Neural progenitor cell (in vitro differentiated cells): ENCODE measurements at regions not wholly inside any gene's neighbourhood (a gene's known extent, or its start where the extent isn't known, plus 50 kb on each side); places are given as distances from the start of the nearest gene placed in this dataset.

Experiments used
- DNase-seq: peaks from one replicate; pipeline ENCODE4 v3.0.0-alpha.2; 2016; ENCODE audit warnings: low spot score
- H2AFZ ChIP-seq: fragments of 200-600 bp; sonication (generic); replicated peaks from 2 replicates; pipeline ENCODE4 v1.6.1; 2016; ENCODE audit warnings: antibody characterized with exemption
- H3F3A ChIP-seq: fragments of 200-600 bp; sonication (generic); 2 replicates; pipeline ENCODE4 v1.6.1; 2016; ENCODE audit warnings: antibody characterized with exemption, low read depth
- H3K27ac ChIP-seq: fragments of 200-600 bp; sonication (generic); 2 replicates; pipeline ENCODE4 v1.5.1; 2016; ENCODE audit warnings: mild to moderate bottlenecking
- H3K27me3 ChIP-seq: fragments of 200-600 bp; sonication (generic); 2 replicates; pipeline ENCODE4 v1.6.1; 2016; ENCODE audit warnings: mild to moderate bottlenecking, moderate library complexity
- H3K36me3 ChIP-seq: fragments of 200-600 bp; sonication (generic); 2 replicates; pipeline ENCODE4 v1.5.1; 2016
- H3K4me1 ChIP-seq: fragments of 200-600 bp; sonication (generic); 2 replicates; pipeline ENCODE4 v1.6.1; 2016; ENCODE audit warnings: mixed run types
- H3K4me2 ChIP-seq: fragments of 200-600 bp; sonication (generic); 2 replicates; pipeline ENCODE4 v1.6.1; 2016
- H3K4me3 ChIP-seq: fragments of 200-600 bp; sonication (generic); 2 replicates; pipeline ENCODE4 v1.5.1; 2016
- H3K79me2 ChIP-seq: fragments of 200-600 bp; sonication (generic); 2 replicates; pipeline ENCODE4 v1.6.1; 2016; ENCODE audit warnings: low read depth
- H3K9ac ChIP-seq: fragments of 200-600 bp; sonication (generic); 2 replicates; pipeline ENCODE4 v1.6.1; 2016
- H3K9me3 ChIP-seq: fragments of 200-600 bp; sonication (generic); 2 replicates; pipeline ENCODE4 v1.5.1; 2016; ENCODE audit warnings: low read depth
- H4K20me1 ChIP-seq: fragments of 200-600 bp; sonication (generic); 2 replicates; pipeline ENCODE4 v1.6.1; 2016; ENCODE audit warnings: low read depth
- H3K27ac Mint-ChIP-seq: 3 replicates; pipeline ENCODE4 v1.8.0; 2021; ENCODE audit warnings: mixed read lengths
- H3K27me3 Mint-ChIP-seq: 2 replicates; pipeline ENCODE4 v1.8.0; 2022; ENCODE audit warnings: low read depth, mild to moderate bottlenecking, inconsistent platforms, moderate library complexity, mixed read lengths; ENCODE audit not compliant: insufficient read depth
- H3K36me3 Mint-ChIP-seq: 3 replicates; pipeline ENCODE4 v1.8.0; 2021; ENCODE audit warnings: mixed read lengths
- H3K4me1 Mint-ChIP-seq: 3 replicates; pipeline ENCODE4 v1.8.0; 2021; ENCODE audit warnings: mixed read lengths
- H3K4me3 Mint-ChIP-seq: 3 replicates; pipeline ENCODE4 v1.8.0; 2021; ENCODE audit warnings: mild to moderate bottlenecking, moderate library complexity, mixed read lengths
- H3K9me3 Mint-ChIP-seq: 3 replicates; pipeline ENCODE4 v1.8.0; 2020; ENCODE audit warnings: mixed read lengths
- CTCF ChIP-seq: fragments of 200-600 bp; sonication (generic); IDR thresholded peaks from 2 replicates; pipeline ENCODE4 v1.5.1; 2017; ENCODE audit warnings: antibody characterized with exemption, mild to moderate bottlenecking
- EZH2 ChIP-seq: fragments of 200-600 bp; sonication (generic); IDR thresholded peaks from 2 replicates; pipeline ENCODE4 v1.6.1; 2017; ENCODE audit warnings: antibody characterized with exemption, mild to moderate bottlenecking, moderate library complexity
- EZH2phosphoT487 ChIP-seq: fragments of 200-600 bp; sonication (generic); IDR thresholded peaks from 2 replicates; pipeline ENCODE4 v1.6.1; 2017; ENCODE audit warnings: antibody characterized with exemption

GRCh38 chr1:9183898-9184297 lies 50.7 kb upstream of the H6PD start:
- TF ChIP-seq CTCF = no peak
- Mint-ChIP-seq H3K4me1 (peaks cover 16% of the 10 kb centered on the region), H3K27ac (no peak overlapping the region), H3K4me3 (peak overlapping the region; percentile 65), H3K36me3 (no peaks in the 10 kb centered on the region), H3K27me3 (peaks cover 45% of the 10 kb centered on the region), H3K9me3 (no peaks in the 10 kb centered on the region)
- Histone ChIP-seq H3K4me1 (peaks cover 13% of the 10 kb centered on the region), H2AFZ (no peak overlapping the region), H3K4me2 (peak overlapping the region; percentile 95), H3K36me3 (no peaks in the 10 kb centered on the region), H3F3A (peaks cover 16% of the 10 kb centered on the region), H3K79me2 (peaks cover 30% of the 10 kb centered on the region), H3K27ac (no peak overlapping the region), H3K9ac (no peak overlapping the region), H4K20me1 (no peaks in the 10 kb centered on the region), H3K9me3 (no peaks in the 10 kb centered on the region), H3K27me3 (peaks cover 30% of the 10 kb centered on the region), H3K4me3 (peak overlapping the region; percentile 65)
- no peak for DNase-seq

- Mint-ChIP-seq H3K36me3 (no peaks in the 10 kb centered on the region), H3K4me3 (no peak overlapping the region), H3K4me1 (peaks cover 21% of the 10 kb centered on the region), H3K9me3 (peaks cover 1% of the 10 kb centered on the region), H3K27ac (no peak overlapping the region), H3K27me3 (peaks cover 44% of the 10 kb centered on the region)
- H4K20me1 ChIP-seq = no peaks in the 10 kb centered on the region
- H3K27ac ChIP-seq = no peak overlapping the region
- H3K79me2 ChIP-seq = peaks cover 22% of the 10 kb centered on the region
- H3K9ac ChIP-seq = no peak overlapping the region
- peaks cover 13% of the 10 kb centered on the region for H3K4me1 ChIP-seq
- H3K9me3 ChIP-seq = no peaks in the 10 kb centered on the region
- peaks cover 16% of the 10 kb centered on the region for H3F3A ChIP-seq
- H3K27me3 ChIP-seq = peaks cover 30% of the 10 kb centered on the region
- TF ChIP-seq CTCF = no peak
- TF ChIP-seq EZH2phosphoT487 = no peak
- TF ChIP-seq EZH2 = no peak
- no peak overlapping the region for H3K4me2 ChIP-seq
- H3K36me3 ChIP-seq = no peaks in the 10 kb centered on the region
- H2AFZ ChIP-seq = no peak overlapping the region
- DNase-seq = no peak
- H3K4me3 ChIP-seq = no peak overlapping the region
Observed at GRCh38 chr1:9184749-9185148, 49.8 kb upstream of the H6PD start.
